ENCODE measurements at regions not wholly inside any gene's neighbourhood (a gene's known extent, or its start where the extent isn't known, plus 50 kb on each side); places are given as distances from the start of the nearest gene placed in this dataset.

DNA sequence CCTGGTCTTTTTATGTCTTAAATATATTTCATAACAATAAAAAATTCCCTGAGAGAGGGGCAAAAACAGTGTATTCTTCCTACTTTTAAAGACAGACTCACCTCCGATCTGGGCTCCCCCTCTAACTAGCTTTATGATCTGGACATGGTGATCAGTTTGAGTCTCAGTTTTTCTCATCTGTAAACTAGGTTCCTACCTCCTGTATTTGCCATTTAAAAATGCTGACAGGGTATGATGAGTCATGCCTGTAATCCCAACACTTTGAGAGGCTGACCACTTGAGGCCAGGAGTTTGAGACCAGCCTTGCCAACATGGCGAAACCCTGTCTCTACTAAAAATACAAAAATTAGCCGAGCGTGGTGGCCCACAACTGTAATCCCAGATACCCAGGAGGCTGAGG lies 114.8 kb upstream of the LHX5 start:
- no peak overlapping the region for H3K4me3 ChIP-seq (ENCODE audit: low read depth, low read length)
- DNase-seq (ENCODE audit: low read depth) = no peak
- TF ChIP-seq, protein P1, sequence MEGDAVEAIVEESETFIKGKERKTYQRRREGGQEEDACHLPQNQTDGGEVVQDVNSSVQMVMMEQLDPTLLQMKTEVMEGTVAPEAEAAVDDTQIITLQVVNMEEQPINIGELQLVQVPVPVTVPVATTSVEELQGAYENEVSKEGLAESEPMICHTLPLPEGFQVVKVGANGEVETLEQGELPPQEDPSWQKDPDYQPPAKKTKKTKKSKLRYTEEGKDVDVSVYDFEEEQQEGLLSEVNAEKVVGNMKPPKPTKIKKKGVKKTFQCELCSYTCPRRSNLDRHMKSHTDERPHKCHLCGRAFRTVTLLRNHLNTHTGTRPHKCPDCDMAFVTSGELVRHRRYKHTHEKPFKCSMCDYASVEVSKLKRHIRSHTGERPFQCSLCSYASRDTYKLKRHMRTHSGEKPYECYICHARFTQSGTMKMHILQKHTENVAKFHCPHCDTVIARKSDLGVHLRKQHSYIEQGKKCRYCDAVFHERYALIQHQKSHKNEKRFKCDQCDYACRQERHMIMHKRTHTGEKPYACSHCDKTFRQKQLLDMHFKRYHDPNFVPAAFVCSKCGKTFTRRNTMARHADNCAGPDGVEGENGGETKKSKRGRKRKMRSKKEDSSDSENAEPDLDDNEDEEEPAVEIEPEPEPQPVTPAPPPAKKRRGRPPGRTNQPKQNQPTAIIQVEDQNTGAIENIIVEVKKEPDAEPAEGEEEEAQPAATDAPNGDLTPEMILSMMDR (IDR thresholded peaks at IDR 0.05; ENCODE audit: insufficient read depth, low read depth, low read length, missing control alignments) = no peak

DNA sequence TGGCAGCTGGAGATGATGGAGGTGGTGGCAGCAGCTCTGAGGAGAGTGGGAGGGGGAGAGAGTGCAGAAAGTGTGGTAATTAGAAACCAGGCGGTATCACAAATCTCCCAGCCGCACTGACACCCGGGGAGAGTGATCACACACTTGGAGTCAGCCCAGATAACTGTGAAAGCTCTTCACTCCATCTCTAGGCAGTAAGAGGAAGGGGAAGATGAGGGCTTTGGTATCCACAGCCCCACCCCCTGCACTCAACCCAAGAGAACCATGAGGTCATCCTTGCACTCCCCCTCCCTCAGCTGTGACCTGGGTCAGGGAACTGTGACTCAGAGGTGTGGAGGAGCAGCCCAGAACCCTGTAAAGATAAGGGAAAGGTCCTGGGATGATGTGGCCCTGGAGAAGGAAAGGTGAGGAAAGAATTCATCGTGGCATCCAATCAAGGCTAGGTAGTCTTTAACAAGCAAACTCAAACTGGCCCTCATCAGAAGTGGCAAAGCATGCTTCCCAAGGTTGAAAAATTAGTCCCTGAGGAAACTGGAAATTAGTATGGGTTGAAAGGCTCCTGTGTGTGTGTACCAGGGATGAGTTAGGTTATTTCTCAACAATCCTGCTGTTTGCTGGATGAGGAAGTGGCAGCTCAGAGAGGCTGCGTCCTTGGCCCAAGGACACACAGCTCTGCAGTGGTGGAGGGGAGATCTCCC lies 111.0 kb upstream of the LHX5 start:
- TF ChIP-seq, protein P1 (IDR thresholded peaks at IDR 0.05; ENCODE audit: insufficient read depth, low read depth, low read length, missing control alignments) = no peak
- DNase-seq (ENCODE audit: low read depth) = no peak
- H3K4me3 ChIP-seq (ENCODE audit: low read depth, low read length) = no peak overlapping the region

DNA sequence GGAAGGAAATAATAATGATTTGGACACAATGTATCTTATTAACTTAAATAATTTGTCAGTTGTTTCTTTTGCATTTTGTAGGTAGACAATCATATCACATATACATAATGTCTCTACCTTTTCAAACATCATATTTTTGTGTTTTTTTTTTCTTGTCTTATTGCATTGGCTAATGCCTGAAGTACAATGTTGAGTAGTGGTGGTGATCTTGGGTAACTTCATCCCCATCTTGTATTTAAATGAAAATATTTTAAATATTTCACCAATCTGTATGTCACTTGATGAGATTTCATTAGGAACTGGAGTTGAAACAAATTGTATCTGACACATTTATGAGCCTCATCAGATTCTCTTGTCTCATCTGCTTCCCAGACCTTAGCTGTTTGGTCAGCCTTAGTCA lies 109.7 kb upstream of the LHX5 start:
- TF ChIP-seq, protein P1 (IDR thresholded peaks at IDR 0.05; ENCODE audit: insufficient read depth, low read depth, low read length, missing control alignments) = no peak

DNA sequence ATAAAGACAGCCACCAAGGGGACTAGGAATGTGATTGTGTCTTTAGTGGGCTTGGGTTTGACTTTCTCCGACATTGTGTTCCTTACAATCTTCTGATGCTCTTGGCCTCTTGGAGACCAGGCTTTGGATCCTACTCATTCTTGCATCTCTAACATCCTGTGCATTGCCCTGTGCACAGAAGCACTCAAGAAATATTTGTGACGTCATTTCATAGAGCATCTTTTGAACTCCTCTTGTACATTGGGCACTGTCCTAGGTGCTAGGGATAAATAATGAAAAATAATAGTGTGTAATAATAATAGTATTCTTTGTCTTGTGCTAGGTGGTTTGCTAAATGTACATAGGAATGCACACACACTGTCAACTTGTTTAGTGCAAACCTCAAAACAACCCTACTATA lies 108.8 kb upstream of the LHX5 start:
- TF ChIP-seq, protein P1 (IDR thresholded peaks at IDR 0.05; ENCODE audit: insufficient read depth, low read depth, low read length, missing control alignments) = no peak
- no peak for DNase-seq (ENCODE audit: low read depth)
- no peak overlapping the region for H3K4me3 ChIP-seq (ENCODE audit: low read depth, low read length)

More for the DNA sequence above, 109.7 kb upstream of the LHX5 start:
- DNase-seq (ENCODE audit: low read depth) = no peak
- H3K4me3 ChIP-seq (ENCODE audit: low read depth, low read length) = no peak overlapping the region

DNA sequence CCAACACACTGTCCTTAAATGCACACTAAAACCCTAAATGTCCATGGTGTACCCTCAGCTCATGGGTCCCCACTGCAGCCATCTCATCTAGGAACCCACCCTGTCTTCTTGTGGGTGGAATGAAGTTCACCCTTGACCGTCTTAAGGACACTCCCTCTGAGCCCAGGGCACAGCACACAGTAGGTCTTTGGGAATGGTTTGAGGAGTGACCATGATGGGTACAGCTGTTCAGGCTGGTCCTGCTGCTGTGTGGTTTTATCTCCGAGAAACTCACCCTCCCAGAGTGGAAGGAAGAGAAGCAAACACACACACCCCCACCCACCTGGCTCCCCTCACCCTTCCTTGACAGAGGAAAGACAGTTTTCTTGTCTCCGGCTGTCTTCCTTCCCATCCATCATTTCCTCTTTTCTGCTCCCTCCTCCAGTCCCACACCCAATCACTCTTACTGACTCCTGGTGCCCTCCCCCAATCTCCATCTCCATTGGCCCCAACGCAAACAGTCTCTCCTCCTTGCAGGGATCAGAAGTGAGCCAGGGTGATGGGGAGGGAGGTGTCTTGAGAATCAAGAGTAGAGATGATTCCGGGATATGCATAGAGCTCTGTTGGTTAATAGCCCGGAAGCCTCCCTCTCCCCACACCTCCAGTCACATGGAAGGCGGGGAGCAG lies 105.9 kb upstream of the LHX5 start:
- TF ChIP-seq, protein P1 (IDR thresholded peaks at IDR 0.05; ENCODE audit: insufficient read depth, low read depth, low read length, missing control alignments) = no peak
- H3K4me3 ChIP-seq (ENCODE audit: low read depth, low read length) = no peak overlapping the region
- no peak for DNase-seq (ENCODE audit: low read depth)

DNA sequence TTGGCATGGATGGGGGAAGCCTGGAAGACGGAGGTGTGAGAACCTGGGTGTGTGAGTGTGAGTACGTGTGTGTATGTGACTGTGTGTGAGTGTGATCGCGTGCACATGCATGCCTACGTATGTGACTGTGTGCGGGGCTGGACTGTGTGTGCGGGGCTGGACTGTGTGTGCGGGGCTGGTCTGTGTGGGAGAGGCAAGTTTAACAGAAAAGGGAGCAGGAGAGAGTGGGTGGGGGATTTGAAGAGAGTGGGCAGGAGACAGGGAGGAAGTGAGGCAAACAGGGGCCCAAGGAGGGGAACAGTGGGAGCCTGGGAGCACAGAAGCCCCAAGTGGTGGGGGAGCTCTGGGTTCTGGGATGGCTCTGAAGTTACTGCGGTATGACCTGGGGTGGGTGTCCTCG lies 103.7 kb upstream of the LHX5 start:
- no peak overlapping the region for H3K4me3 ChIP-seq (ENCODE audit: low read depth, low read length)
- TF ChIP-seq, protein P1 (IDR thresholded peaks at IDR 0.05; ENCODE audit: insufficient read depth, low read depth, low read length, missing control alignments) = no peak
- DNase-seq (ENCODE audit: low read depth) = no peak

All from GM12865 (cell line).